CD4-positive, alpha-beta T cell treated with Interferon alpha-2 for 1 hour (primary cell): ENCODE measurements at regions not wholly inside any gene's neighbourhood (a gene's known extent, or its start where the extent isn't known, plus 50 kb on each side); places are given as distances from the start of the nearest gene placed in this dataset.

ENCODE experiments used
- DNase-seq, 2 donors: peaks; one replicate each; pipeline ENCODE4 v3.0.0-alpha.2; 2020 to 2022

GRCh38 chr6:113170454-113170853 is 686.7 kb upstream of the MARCKS start:
- DNase-seq, result no peak

DNA sequence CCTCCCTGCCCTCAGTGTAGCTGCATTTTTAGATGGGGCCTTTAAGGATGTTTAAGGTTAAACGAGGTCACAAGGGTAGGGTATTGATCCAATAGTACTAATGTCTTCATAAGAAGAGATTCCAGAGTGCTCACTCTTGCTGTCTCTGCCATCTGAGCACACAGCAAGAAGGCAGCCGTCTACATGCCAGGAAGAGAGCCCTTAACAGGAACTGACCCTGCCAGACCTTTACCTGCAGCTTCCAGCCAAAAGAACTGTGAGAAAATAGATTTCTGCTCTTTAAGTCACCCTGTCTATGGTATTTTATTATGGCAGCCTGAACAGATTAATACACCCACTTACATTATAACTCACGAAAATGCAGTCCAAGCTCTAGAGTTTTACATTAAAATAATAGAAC is 685.3 kb upstream of the MARCKS start:
- no peak for DNase-seq

DNA sequence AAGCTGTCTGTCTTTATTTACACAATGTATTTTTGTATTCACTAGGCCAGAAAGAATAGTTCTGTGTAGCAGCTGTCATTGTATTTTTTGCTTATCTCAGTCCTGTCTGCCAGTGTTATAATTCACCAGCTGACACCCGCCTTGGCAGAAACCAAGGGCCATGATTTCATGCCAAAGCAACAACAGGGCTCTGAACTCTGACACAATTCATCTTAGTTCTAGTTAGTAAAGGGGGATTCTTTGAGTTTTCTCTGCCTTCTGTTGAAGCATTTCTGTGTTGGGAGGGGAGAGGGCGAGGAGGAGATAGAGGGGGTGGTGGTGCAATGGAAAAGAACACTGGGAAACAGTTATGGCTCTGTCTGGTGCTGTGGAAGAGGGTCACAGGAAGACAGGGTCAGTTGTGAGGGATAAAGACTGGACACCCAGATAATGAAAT is 684.6 kb upstream of the MARCKS start:
- DNase-seq, result no peak

DNA sequence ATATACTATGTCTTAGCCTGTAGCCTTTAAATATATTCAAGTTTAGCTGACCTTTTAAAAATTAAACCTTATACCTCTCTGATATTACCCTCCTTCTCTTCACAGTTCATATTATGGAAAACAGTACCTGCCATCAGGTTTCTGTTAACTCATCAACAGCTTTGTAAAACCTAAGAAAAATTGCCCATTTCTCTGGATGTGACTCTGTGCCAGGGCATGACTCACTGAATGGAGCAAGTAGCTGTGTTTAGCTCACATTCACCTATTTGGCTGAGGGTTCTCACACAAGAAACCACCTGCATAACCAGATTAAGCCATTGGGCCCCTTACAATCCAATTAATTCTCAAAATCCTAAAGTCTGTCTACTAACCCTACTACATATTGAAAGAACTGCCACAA is 678.8 kb upstream of the MARCKS start:
- DNase-seq, result no peak

DNA sequence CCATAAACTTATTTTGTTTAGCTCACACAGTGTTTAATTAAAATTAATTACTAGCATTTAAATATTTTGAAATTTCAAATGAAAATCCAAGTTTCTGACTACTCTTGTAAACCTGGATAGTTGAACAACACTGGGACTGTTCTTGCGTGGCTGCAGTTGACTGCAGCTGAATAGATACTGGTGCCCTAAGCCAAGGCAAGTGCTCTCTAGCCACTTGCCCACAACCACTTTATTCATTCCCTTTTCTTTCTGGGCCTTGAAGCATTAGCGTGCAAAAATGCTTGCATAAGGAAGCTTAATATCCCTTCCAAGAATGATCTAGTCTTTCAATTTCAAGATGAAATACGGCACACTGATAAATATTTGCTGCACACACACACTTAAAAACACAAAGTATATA is 676.0 kb upstream of the MARCKS start:
- no peak for DNase-seq

DNA sequence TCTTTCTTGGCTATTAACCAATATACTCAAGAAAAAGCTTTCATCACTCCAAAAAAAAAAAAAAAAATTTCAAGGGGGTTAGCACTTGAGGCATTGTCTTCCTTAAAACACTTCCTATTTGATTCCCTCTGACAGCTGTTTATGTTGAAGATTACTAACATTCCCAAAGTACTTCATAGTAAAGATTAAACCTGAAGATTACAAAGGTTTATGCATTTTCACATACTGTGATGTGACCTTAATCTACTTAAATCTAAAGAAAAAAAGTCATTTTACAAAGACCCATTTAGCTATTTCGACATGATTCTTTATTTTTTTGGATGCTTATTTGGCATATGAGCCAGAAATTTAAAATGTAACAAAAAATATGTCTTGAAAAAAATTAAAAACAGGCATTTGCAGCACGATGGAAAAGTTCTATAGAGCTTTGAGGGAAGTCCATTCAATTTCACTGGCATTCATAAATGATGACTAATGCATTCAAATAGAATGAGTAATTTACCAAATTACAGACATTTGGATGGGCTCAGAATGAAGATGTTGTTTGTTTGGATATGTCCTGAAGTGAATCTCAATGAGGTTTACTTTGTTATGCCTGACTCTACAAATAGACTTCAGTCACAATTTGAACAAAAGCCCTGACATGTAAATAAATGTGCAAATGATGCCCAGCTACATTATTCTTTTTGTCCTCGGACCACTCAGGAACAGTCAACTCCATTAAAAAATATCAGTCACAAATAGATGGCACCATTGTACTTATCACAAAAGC is 674.6 kb upstream of the MARCKS start:
- no peak for DNase-seq

- no peak for DNase-seq
Observed at GRCh38 chr6:113184291-113184690, 672.9 kb upstream of the MARCKS start.

- DNase-seq, result no peak
Observed at GRCh38 chr6:113184736-113185135, 672.4 kb upstream of the MARCKS start.

DNA sequence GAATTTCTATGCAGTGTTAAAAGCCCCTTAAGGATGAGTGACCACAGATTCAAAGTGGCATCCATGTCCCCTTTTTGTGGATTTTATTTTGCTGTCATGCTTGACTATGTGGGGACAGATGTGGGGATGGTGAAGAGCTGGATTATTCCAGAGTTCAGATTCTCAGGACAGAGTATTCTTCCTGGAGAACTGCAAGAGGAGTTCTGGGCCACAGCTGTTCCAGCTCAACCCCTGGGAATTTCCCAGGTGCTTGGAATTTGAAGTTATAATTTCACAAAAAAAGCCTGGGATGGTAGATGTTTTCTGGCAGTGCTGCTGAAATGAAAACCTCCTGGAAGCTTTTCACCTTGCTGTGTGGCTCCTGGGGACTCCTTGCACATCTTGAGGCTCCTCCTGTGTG is 671.8 kb upstream of the MARCKS start:
- no peak for DNase-seq

DNA sequence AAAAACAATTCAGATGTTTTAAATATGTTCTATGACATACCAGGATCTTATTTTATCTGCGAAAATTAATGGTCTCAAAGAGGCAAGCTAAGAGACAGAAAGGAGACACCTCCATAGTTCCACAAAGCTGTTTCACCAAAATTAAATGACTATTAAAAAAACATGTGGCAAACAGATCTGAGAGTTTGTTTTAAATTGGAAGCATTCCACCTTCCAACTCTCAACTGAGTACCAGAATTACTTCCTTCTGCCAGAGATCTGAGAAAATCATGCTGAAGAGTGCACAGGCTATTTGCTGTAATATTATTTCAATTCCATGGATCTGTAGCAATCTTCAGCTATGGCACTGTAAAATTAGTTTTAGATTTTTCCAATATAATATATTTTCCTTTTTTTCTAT is 669.5 kb upstream of the MARCKS start:
- no peak for DNase-seq

DNA sequence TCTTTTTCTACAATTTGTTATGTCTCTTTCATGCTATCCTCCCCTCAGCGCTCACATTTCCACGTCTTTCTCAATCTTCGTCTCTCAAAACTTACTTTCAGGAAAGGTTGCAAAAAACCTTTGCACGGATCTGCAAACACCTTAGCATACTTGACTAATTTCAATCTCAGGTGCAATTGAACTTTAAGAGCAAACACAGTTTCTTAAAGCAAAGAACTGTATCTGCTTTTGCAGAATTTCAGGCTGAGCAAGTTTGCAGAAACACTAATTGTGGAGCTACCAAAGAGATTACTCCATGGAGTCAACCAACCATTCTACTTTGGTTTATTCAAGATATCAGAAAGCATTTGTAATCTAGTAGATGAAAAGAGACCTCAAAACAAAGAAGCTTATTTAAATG is 668.2 kb upstream of the MARCKS start:
- DNase-seq, result no peak

GRCh38 chr6:113190170-113190569 is 667.0 kb upstream of the MARCKS start:
- no peak for DNase-seq

GRCh38 chr6:113194090-113194489 is 663.1 kb upstream of the MARCKS start:
- DNase-seq, result no peak

DNA sequence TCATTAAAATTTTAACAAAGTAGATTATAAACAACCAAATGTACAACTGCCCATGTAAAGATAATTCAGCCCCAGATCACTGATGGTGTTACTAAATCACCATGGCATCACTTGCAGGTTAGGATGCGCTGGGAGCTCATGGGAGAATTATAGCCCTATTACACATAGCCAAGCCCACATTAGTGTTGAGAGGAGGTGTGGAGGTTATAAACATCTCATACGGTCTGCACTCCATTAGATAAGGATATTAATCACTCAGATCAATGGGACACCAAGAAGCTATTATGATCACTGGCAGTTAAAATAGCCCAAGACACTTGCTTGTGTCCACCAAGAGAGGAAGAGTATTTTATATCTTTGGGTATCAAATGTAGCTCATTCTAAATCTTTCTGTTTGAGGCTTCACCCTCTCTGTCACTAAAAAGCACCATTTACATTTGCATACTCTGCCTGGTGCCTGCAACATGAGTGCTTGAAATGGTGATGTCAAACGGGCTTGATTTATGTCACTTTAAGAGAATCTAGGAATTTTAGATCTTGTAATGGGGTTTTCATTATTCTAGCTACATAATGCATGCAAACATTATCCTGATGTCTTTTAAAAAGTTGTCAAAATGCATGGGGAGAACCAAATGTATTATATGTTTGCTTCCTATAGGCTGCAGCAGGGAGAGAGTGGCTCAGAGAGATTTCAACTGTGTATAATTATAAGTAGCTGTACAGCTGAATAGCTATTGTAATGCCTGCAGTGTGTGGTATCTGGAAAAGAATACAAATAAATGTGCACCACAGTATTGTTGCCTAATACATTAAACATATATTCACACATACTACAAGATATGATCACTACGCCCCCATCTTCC is 654.1 kb upstream of the MARCKS start:
- no peak for DNase-seq

DNA sequence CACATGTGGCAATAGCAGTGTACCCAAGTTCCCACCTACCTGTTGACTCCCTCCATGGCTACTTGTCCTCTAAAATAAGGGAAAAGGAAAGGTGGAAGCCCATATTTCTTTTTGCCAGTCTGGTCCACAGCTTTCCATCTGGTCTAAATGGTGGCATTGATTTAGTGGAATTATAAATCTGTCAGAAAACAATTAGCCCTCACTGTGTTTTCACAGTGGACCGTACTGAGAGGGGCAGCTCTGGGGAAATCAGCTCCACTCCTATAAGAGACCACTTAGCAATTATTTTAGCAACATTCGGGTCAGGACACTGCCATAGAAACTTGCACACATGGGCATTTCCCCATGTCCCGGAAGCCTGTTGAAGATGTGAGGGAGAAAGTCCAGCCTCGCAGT is 653.4 kb upstream of the MARCKS start:
- DNase-seq, result no peak

DNA sequence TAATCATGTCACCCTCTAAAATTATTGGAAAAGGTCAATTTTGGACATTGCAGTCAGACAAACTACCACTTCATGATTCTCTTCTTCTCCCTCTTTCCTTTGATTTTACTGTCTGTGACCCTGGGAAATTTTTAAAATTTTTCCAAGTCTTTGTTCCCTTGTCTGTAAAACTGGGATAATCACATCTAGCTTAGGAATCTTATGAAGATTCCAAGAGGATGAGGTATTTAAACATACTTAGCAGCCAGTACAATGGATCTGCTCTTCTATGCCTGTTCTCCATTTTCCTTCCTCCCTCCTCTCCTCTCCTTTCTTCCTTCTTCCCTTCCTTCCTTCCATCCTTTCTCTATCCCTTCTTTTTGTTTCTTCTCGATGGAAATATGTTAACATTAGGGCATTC is 651.6 kb upstream of the MARCKS start:
- DNase-seq, result no peak

GRCh38 chr6:113208726-113209125 is 648.4 kb upstream of the MARCKS start:
- DNase-seq, result no peak

- no peak for DNase-seq
Observed at GRCh38 chr6:113209315-113209714, 647.8 kb upstream of the MARCKS start.

- DNase-seq, result no peak
Observed at GRCh38 chr6:113211170-113211569, 646.0 kb upstream of the MARCKS start.

DNA sequence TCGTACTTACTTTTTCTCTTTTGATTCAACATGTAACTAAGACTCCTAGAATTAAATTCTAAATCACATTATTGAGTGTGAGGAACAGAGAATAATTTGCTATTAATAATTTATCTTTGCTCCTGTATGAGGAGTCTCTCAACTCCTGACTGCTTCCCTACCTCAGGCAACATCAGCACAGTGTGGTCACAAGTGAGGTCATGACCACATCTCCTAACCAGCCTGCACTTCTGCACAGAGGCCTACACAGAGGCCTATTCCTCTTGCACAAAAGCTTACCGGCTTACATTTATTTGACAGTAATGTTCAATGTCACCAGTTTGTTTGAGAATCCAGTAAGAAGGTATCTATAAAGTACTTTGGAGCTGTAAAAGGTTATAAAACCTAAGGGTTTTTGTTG is 637.4 kb upstream of the MARCKS start:
- no peak for DNase-seq

- no peak for DNase-seq
Observed at GRCh38 chr6:113220832-113221231, 636.3 kb upstream of the MARCKS start.

- DNase-seq, result no peak
Observed at GRCh38 chr6:113221850-113222249, 635.3 kb upstream of the MARCKS start.

- DNase-seq, result no peak
Observed at GRCh38 chr6:113246186-113246585, 611.0 kb upstream of the MARCKS start.

DNA sequence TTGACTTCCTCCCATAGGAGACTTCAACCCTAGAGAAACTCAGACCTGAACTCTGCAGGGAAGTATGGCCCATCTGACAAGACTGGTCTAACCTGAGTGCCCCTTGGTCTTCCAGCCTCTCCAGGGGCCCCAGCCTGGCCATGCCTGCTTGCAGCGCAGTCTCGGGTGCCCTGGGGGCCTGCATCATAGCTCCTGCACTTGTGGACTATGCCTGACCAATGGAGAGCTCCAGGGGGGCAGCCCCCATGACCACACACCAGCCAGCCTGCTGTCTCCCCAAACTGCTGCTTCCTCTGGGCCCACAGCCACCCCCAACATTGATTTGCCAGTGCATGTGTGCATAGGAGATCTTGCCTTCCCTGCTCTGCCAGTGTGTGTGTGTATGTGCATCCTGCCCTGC is 608.6 kb upstream of the MARCKS start:
- DNase-seq, result no peak
